ENCODE measurements at regions not wholly inside any gene's neighbourhood (a gene's known extent, or its start where the extent isn't known, plus 50 kb on each side); places are given as distances from the start of the nearest gene placed in this dataset.
"Not testable (repeated sequence)": the region's sequence is repeated elsewhere in the genome, so short reads cannot be mapped to it uniquely, and the experiment has no call there.

GRCh38 chr3:56956906-56957305 lies 103.6 kb upstream of the SPATA12 start:
- DNase-seq (ENCODE audit: low read depth in 2 of 2), result no peak

DNA sequence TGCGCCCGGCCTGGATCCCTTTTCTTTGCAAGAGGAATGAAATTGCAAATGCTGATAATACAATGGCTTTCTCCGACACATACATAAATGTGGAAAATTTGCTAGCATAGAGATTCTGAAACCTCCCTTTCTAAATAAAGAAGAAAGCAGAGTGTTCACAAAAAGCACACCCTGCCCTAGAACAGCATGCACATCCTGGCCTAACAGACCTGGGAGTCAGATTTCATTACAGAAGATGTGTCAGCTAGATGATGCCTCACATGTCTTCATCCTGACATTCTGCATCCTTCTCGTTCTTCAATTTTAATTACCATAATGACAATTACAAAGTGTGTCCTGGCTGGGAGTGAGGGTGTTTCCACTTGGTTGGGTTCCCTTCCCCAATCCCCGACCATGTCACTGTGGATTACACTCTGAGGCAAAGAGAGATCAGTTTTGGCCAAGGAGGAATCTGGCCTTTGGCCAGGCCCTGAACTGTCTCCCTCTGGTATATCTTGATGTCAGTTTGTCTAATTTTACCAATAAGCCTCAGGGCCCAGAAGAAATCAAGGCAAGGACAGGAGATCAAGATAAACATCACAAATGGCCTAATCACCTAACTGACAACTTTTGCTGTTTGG lies 104.9 kb upstream of the SPATA12 start:
- no peak for DNase-seq (ENCODE audit: low read depth in 2 of 2)

- DNase-seq (ENCODE audit: low read depth in 2 of 2), result no peak
These were observed 106.3 kb upstream of the SPATA12 start for GRCh38 chr3:56954125-56954524.

- DNase-seq (ENCODE audit: low read depth in 2 of 2), result no peak
These were observed 107.6 kb upstream of the SPATA12 start for GRCh38 chr3:56952846-56953245.

DNA sequence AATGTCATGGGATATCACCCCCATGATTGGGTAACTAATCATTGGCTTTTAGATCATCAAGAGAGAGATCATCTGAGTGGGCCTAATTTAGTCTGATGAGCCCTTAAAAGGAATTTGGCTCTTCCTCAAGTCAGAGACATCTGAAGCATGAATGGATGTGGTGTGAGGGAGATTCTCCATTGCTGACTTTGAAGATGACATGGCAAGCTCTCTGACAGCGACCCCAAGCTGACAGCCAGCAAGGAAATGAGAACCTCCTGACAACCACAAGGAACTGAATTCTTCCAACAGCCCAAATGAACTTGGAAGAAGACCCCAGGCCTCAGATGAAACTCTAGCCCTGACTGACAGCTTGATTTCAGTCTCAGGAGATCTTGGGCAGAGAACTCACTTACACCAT lies 108.4 kb upstream of the SPATA12 start:
- no peak for DNase-seq (ENCODE audit: low read depth in 2 of 2)

- no peak for DNase-seq (ENCODE audit: low read depth in 2 of 2)
These were observed 109.1 kb upstream of the SPATA12 start for GRCh38 chr3:56951366-56951765.

DNA sequence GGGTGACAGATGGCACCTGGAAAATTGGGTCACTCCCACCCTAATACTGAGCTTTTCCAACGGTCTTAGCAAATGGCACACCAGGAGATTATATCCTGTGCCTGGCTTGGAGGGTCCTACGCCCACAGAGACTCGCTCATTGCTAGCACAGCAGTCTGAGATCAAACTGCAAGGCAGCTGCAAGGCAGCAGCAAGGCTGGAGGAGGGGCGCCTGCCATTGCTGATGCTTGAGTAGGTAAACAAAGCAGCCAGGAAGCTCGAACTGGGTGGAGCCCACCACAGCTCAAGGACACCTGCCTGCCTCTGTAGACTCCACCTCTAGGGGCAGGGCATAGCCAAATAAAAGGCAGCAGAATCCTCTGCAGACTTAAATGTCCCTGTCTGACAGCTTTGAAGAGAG lies 115.1 kb upstream of the SPATA12 start:
- not testable (repeated sequence) for DNase-seq (ENCODE audit: low read depth in 2 of 2)

GRCh38 chr3:56942523-56942922 lies 117.9 kb upstream of the SPATA12 start:
- DNase-seq (ENCODE audit: low read depth in 2 of 2), result no peak

GRCh38 chr3:56940976-56941375 lies 119.5 kb upstream of the SPATA12 start:
- DNase-seq (ENCODE audit: low read depth in 2 of 2), result no peak

DNA sequence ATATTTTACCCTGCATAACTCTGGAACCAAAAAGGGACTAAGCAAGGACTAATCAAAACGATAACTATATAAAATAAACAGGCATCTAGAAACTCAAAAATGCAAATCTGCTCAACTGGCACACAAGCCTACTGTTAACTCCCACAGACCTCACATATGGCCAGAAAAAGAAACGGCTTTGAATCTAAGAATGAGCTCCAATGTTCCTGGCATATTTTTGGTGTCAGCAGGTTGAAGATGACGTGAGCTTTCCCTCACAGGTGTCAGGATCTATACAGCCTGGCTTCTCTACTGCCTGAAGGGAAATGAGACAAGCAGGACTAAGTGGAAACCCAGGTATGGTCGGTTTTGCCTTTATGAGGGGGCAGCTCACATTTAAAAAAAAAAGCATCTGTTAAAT lies 120.1 kb upstream of the SPATA12 start:
- no peak for DNase-seq (ENCODE audit: low read depth in 2 of 2)

- no peak for DNase-seq (ENCODE audit: low read depth in 2 of 2)
These were observed 120.6 kb upstream of the SPATA12 start for GRCh38 chr3:56939834-56940233.

DNA sequence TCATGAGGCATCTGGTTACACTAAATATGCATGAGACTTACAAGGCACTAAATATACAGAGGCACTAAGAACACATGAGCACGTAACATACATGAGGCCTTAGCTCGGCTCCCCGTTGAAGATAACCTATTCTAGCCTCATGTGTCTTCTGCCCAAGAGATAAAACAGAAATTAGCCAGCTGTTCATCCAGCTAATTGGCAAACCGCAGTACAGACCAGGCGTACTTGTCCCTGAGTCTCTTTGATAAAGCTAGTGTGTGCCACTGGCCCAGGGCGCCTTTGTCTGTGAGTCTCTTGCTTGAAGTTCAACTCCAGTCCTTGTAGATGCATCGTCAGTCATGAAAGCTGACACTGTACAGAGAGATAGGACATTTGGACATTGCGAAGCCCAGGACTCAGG lies 121.9 kb upstream of the SPATA12 start:
- no peak for DNase-seq (ENCODE audit: low read depth in 2 of 2)

GRCh38 chr3:56937580-56937979 lies 122.9 kb upstream of the SPATA12 start:
- no peak for DNase-seq (ENCODE audit: low read depth in 2 of 2)

GRCh38 chr3:56935811-56936210 lies 124.7 kb upstream of the SPATA12 start:
- DNase-seq (ENCODE audit: low read depth in 2 of 2), result no peak

GRCh38 chr3:56934481-56934880 lies 126.0 kb upstream of the SPATA12 start:
- not testable (repeated sequence) for DNase-seq (ENCODE audit: low read depth in 2 of 2)

DNA sequence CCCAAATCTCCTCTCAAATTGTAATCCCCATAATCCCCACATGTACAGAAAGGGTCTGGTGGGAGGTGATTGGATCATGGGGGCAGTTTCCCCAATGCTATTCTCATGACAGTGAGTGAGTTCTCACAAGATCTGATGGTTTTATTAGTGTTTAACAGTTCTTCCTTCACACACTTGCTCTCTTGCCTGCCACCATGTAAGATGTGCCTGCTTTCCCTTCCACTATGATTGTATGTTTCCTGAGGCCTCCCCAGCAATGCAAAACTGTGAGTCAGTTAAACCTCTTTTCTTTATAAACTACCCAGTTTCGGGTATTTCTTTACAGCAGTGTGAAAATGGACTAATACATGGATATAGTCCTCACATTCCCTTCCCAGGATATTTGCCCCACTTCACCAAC lies 126.7 kb upstream of the SPATA12 start:
- no peak for DNase-seq (ENCODE audit: low read depth in 2 of 2)

GRCh38 chr3:56932866-56933265 lies 127.6 kb upstream of the SPATA12 start:
- no peak for DNase-seq (ENCODE audit: low read depth in 2 of 2)

- DNase-seq (ENCODE audit: low read depth in 2 of 2), result no peak
These were observed 128.6 kb upstream of the SPATA12 start for GRCh38 chr3:56931836-56932235.

DNA sequence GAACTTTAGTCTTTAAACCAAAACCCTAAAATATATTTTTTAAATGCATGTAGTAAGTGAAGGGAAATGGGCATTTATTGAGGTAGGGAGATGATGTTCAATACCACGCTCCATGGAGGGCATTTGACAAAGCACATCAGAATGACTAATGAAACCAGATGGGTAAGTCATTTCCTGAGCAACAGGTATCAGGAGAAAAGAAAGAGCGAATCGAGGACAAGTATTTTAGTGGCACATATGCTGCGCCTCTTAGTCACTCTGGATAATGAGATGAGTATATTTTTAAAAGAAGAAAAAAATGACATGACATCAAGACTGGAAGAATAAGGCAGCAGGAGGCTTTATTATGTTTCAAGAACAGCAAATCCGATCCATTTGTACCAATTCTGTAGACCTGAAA lies 129.0 kb upstream of the ARHGEF3 start:
- DNase-seq (ENCODE audit: low read depth in 2 of 2), result no peak

DNA sequence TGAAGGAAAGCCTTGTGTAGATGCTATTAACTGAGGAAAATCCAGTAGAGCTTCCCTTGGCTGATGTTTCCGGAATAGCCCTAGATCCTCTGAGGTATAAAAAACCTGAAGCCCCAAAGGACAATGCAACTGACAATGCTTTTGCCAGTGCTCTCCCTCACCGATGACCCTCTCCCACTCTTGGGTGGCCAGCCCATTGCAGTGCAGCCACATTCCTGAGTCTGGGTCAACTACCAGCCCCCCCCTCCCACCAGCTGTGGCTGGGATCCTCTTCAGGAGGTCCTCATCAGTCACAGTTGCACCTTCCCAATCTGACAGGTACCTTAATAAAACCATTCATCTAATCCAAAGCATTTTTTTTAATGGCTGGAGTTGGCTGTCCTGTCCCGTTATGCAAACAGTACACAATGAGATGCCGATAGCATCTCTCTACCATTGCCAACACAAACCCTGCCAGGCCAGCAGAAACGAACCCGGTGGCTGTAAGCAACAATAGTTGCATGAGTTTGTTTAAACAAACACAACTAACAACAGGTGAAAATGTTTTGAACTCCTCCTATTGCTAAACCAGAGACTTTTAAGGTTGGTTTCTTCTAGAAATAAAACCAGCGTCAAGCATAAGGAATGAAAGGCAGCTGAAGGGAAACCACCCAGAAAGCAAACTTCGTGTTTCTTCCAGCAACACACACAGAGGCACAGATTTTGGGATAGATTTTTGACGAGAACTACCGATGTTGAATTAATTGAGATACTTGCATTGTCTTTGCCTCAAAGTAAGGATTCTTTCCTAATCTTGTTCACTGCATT lies 128.3 kb upstream of the ARHGEF3 start:
- DNase-seq (ENCODE audit: low read depth in 2 of 2), result no peak

GRCh38 chr3:56928379-56929068 lies 126.8 kb upstream of the ARHGEF3 start:
- DNase-seq (ENCODE audit: low read depth in 2 of 2), result no peak

DNA sequence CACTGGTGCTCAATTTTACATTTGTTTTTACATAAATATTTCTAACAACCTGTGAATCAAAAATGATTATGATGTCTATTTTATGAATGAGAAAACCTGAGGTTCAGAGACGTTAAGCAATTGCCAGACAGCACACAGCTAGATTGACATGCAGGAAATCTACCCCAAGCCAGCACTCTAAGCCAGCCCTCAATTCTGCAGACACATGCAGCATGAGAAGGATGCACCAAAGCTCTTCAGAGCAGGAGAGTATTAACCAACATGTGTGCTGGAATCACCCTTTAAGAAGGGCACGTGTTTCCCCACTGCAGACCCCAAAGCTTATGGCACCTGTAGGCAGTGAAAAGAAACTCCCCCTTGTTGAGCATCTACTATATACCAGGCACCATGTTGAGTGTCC lies 126.1 kb upstream of the ARHGEF3 start:
- no peak for DNase-seq (ENCODE audit: low read depth in 2 of 2)

- DNase-seq (ENCODE audit: low read depth in 2 of 2), result no peak
These were observed 125.2 kb upstream of the ARHGEF3 start for GRCh38 chr3:56926947-56927282.
